GM21786 (cell line): ENCODE measurements at regions not wholly inside any gene's neighbourhood (a gene's known extent, or its start where the extent isn't known, plus 50 kb on each side); places are given as distances from the start of the nearest gene placed in this dataset.
"Not testable (repeated sequence)": the region's sequence is repeated elsewhere in the genome, so short reads cannot be mapped to it uniquely, and the experiment has no call there.

Source experiments
- ATAC-seq: cut with Tn5 transposase; IDR thresholded peaks from one replicate; pipeline ENCODE4 v1.9.1; 2021; ENCODE audit not compliant: unreplicated experiment

- ATAC-seq, result no peak
Measured at GRCh38 chr4:159639671-159640323, 536.9 kb downstream of the RAPGEF2 start.

GRCh38 chr4:159649237-159649636, 546.4 kb downstream of the RAPGEF2 start:
- no peak for ATAC-seq

- no peak for ATAC-seq
Measured at GRCh38 chr4:159652871-159653270, 550.0 kb downstream of the RAPGEF2 start.

- ATAC-seq, result no peak
Measured at GRCh38 chr4:159655547-159655946, 552.7 kb downstream of the RAPGEF2 start.

- no peak for ATAC-seq
Measured at GRCh38 chr4:159669094-159669493, 566.2 kb downstream of the RAPGEF2 start.

- no peak for ATAC-seq
Measured at GRCh38 chr4:159673221-159673620, 570.3 kb downstream of the RAPGEF2 start.

- ATAC-seq, result no peak
Measured at GRCh38 chr4:159674241-159674640, 571.4 kb downstream of the RAPGEF2 start.

- no peak for ATAC-seq
Measured at GRCh38 chr4:159677521-159677920, 574.6 kb downstream of the RAPGEF2 start.

GRCh38 chr4:159682996-159683395, 580.1 kb downstream of the RAPGEF2 start:
- ATAC-seq, result no peak

GRCh38 chr4:159684061-159684460, 581.2 kb downstream of the RAPGEF2 start:
- no peak for ATAC-seq

GRCh38 chr4:159685340-159686092, 582.6 kb downstream of the RAPGEF2 start:
- ATAC-seq, result no peak

GRCh38 chr4:159689526-159689925, 586.6 kb downstream of the RAPGEF2 start:
- no peak for ATAC-seq

GRCh38 chr4:159697322-159698283, 594.7 kb downstream of the RAPGEF2 start:
- ATAC-seq, result no peak

- ATAC-seq, result no peak
Measured at GRCh38 chr4:159698336-159698735, 595.5 kb downstream of the RAPGEF2 start.

GRCh38 chr4:159702200-159702599, 599.3 kb downstream of the RAPGEF2 start:
- ATAC-seq, result no peak

- no peak for ATAC-seq
Measured at GRCh38 chr4:159705334-159705733, 602.5 kb downstream of the RAPGEF2 start.

- no peak for ATAC-seq
Measured at GRCh38 chr4:159706704-159707103, 603.8 kb downstream of the RAPGEF2 start.

- not testable (repeated sequence) for ATAC-seq
Measured at GRCh38 chr4:159715180-159715579, 612.3 kb downstream of the RAPGEF2 start.

GRCh38 chr4:159719531-159719930, 616.7 kb downstream of the RAPGEF2 start:
- ATAC-seq, result no peak

GRCh38 chr4:159722052-159722451, 619.2 kb downstream of the RAPGEF2 start:
- no peak for ATAC-seq

- no peak for ATAC-seq
Measured at GRCh38 chr4:159722918-159723317, 620.0 kb downstream of the RAPGEF2 start.
